GM18907 (cell line): ENCODE measurements at regions not wholly inside any gene's neighbourhood (a gene's known extent, or its start where the extent isn't known, plus 50 kb on each side); places are given as distances from the start of the nearest gene placed in this dataset.
"Not testable (repeated sequence)": the region's sequence is repeated elsewhere in the genome, so short reads cannot be mapped to it uniquely, and the experiment has no call there.

Experiments
- ATAC-seq: cut with Tn5 transposase; IDR thresholded peaks from one replicate; pipeline ENCODE4 v1.9.1; 2021; ENCODE audit warnings: mild to moderate bottlenecking, moderate library complexity; ENCODE audit not compliant: unreplicated experiment

DNA sequence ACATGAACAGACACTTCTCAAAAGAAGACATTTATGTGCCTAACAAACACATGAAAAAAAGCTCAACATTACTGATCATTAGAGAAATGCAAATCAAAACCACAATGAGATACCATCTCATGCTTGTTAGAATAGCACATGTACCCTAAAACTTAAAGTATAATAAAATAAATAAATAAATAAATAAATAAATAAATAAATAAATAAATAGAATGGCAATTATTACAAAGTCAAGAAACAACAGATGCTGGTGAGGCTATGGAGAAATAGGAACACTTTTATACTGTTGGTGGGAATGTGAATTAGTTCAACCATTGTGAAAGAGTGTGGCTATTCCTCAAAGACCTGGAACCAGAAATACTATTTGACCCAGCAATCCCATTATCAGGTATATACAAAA, 970.6 kb downstream of the NR2F1-AS1 start:
- ATAC-seq, result not testable (repeated sequence)

DNA sequence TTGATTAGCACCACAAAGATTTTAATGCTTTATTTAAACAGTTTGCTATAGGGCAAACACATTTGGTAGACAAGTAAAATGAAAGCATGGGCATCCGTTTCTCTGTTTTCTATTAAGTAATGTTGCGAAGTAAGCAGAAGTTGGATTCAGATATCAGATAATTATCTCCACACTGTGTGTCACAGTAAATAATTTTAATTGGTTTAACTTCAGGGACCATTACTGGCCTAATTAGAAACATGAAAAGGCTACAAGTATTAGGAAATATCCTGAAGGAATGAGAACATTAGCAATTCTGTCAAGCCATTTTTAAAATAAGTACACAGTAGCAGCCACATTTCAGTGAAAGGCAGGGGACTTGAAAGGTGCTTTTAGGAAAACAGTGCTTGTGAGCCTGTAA, 975.4 kb downstream of the NR2F1-AS1 start:
- no peak for ATAC-seq

DNA sequence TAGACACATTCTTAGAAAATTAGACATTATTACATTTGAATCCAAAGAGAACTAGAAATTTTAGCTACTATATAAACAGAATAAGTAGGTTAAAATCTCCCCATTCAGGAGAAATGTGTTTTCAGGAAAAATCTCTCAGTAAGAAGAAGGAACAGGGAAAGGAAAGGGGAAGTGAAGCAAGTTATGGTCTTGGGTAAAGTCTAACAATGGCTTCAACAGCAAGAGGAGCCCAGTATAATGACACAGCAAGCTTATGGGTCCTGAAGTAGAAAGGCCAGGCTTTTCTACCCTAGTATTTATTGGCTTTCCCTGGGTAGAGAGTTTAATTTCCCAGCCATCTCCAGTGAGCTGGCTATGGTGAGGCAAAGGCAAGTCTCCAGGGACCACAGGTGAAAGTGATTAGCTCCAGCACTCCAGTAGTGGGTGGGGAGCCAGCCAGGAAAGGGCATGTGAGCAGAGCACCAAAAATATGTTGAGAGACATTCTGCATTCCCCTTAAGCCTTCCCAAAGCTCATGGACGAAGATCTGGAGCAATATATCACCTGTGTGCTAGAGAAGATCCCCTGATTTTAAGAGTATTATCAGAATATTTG, 981.7 kb downstream of the NR2F1-AS1 start:
- no peak for ATAC-seq

DNA sequence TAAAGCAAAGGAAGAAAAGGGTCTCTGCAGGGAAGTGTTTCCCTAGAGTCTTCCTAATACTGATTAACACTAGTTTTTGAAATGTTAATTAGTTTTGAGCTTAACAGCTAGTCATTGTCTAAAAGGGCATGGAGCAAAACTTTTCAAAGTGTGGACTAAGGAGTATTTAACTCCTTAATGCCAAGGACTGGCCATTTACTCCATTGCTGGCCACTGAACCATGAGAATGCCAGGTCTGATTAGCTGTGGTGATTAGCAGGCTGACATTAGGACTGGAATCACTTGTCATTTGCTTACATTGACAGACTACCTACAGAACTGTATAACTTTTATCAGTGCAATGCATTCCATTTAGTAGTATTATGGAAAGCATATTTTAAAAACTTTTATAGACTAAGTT, 987.0 kb downstream of the NR2F1-AS1 start:
- ATAC-seq, result no peak

DNA sequence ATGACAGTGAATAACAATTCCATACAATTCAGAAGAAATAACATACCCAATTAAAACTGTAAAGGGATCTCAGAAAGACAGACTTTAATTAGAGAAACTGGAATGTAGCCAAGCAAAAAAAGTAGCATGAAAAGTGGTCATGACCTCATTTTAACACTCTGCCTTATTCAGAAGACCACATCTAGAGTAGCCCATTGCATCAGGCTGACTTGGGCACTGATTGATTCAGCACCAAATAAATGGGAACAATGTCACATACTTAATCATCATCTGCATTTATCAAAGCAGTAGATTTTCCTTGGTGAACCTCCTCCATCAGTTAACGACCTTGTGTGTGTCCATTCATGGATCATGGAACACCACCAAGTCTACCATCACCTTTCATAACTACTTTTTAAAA, 992.1 kb downstream of the NR2F1-AS1 start:
- no peak for ATAC-seq

DNA sequence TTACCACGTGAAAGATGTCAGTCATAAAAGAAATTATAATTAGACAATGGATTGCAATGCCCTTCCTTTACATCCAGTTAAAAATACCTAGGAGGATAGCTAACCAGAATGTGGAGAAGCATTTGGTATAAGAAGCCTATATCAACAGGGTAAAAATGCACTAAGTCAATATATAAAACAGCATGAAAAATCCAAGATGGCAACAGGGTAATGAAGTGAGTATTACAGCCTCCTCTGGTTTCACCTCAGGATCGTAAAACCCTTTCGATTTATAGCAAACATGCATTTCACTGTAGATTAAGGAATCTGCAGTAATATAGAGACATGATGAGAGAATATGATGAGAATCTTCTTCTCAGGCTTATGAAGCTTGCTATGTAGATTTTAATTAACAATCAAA, 999.3 kb downstream of the NR2F1-AS1 start:
- no peak for ATAC-seq

DNA sequence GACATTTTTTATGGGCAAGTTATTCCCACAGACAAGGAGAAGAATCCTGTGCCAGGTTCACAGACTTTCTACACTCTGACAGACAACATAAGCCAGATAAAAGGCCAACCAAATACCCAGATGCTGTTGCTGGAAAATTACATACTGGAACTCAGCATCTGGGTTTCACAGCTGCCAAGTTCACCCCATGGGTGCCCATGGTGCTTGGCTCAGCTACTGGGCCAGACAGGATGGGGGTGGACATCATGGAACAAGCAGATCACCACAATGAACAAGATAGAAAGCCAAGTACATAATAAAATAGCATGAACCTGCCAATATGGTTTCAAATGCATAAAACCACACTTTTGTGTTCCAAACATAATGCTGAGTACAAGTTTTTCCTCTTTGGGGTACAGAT, 999.8 kb downstream of the NR2F1-AS1 start:
- no peak for ATAC-seq

DNA sequence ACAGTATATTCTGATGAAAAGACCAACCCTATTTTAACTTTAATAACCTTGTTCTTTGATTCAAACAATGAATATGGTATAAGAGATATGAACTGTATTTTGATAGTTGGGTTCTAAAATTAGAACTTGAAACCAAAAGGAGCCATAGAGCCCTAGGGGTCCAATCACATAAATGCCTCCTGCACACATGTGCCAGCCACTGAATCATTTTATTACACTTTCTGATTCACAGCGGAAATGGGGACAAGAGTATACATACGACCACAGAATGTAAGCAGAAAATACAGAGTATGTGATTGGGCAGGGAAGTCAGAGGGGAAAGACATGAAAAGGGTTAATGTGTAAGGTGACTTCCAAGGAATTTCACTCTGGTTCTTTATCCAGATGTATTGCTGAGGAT, 1000.2 kb downstream of the NR2F1-AS1 start:
- no peak for ATAC-seq

DNA sequence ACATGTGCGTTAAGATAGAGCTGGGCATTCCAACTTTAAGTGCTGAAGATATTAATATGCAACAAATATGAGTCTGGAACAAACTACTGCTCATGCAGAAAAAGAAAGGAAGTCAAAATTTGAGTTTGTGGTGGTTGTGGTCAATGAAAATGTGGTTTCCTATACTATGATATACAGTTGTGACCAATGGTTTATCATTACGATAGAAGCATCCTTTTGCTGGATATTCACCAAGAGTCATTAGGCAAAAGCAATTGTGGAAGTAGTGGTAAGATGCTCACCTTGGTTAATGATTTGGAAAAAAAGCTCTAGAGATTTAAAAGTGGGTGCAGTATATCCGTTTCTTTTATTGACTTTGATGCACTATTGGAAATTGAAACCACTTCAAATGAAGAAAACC, 1007.0 kb downstream of the NR2F1-AS1 start:
- peak; percentile 78 for ATAC-seq

DNA sequence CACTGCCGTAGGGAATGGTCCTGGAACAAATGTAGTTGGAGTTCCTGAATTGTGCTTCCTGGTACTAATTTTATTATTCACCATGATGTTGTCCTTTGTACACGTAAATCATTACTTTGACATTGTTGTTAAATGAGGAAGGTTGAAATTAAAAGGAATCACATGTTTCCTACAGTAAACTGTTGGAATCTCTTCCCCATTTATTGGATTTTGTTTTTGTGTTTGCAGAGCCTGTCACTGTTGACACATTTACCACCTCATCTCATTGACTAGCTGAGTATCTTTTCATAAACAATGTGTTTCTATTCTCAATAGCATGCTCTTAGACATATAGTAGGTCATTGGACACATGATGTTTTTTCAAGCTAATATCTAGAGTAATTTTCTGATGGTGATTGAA, 1012.5 kb downstream of the NR2F1-AS1 start:
- no peak for ATAC-seq

DNA sequence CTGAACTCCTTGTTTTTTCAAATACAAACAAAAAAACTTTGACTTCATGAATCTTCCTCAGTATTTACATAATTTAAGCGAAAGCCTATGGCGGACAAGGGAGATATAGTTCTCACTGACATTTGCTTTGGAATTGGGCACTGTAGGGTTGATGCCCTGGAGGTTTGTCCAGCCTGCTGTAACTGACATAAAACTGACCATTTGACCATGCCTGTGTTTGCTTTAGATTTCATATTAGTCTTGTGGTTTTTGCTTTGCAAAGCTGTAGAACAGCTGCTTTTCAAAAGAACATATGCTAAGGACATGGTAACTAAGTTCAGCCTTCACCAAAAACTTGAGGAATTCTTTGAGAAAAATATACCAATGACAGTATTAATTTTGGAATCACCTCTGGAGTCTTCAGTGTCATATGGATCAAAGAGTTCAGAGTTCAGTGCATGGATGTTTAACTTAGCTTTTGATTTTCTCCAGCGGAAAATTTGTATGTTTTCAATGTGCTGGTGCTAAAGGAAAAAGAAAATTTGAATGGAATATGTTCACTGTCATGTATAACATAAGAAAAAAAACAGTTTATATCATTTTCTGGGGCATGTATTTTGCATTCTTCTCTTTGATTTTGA, 1013.1 kb downstream of the NR2F1-AS1 start:
- no peak for ATAC-seq

DNA sequence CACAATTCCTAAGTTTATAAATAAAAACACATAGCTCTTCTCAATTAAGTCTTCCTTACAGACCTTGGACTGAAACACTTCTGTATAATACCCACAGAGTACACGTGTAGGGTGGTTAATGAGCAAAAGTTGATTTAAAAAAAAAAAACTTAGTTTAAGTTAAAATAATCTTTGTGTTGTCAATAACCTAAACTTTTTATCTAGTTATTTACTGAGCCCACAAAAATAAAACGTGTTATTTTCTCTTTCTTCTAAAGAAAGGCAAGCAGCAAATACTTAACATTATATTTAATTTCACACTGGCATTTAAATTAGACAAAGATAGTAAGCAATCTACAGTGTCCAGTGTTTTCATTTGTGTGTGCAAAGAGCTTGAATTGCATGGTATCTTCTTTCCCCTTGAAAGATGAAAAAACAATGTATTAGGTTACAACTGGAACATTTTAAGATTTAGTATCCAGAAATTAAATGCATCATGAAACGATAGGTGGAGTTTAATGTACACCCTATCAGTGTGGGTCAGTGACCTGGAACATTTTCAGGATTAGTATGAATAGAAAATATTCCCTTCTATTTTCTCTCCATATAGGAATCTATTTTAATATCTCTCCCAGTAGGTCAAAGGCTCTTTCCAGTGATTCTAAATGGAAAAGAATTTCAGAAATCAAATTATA, 1014.8 kb downstream of the NR2F1-AS1 start:
- ATAC-seq, result no peak

DNA sequence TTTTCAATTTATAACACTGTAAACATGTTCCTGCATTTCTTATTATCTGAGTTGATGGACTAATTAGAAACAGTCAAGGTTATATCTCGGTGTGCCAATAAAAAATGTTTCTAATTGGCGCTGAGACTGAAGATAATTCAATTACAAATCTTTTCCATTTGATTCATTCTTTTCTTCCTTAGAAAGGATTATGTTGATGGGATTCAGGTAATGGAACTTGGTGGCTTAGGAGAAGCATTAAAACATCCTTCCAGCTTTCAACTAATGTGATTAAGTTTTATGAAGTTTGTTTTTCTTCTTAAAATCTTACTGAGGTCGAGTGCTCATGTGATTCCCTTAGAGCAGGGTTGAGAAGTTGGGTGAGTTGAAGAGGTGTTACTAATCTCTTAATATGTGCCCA, 1015.3 kb downstream of the NR2F1-AS1 start:
- no peak for ATAC-seq

DNA sequence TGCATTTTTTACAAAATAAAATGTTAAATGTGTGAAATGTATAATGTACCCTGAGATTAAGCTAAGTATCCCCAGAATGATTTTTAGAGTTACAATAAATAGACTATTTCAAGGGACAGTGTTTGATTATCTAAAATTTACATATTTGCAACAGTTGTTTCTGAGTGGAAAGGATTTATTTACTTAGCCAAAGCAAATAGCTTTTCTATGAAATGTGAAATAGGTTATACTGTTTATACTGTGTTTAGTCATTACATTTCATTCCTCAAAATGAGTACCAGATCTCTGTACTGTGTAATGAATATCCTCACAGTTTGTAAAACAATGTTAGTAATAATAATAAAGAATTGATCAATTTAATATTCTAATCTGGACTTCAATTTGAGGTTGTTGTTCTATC, 1019.0 kb downstream of the NR2F1-AS1 start:
- ATAC-seq, result no peak

DNA sequence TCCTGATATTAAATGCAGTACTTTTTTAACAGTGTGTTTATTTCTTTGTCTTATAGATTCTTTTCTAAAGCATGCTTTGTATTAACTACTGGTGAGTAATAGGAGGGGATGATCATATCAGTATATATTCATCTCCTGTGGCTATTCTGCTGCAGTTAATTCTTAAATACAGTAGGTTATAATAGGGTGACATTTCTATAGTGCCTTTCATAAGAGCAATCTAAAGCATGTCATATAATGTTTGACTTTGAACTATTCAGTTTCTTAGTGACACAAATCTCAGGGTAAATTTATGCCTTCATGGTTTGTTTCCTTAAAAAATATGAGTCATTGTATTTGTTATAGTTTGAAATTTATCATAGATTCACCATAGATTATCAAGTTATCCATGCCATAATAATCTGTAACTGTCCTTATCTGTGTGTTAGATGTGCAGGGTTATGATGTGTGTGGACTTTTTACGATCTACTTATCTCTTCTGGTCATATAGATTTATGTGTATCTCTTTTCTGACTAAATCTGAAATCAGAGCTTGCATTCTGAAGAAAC, 1019.5 kb downstream of the NR2F1-AS1 start:
- no peak for ATAC-seq

DNA sequence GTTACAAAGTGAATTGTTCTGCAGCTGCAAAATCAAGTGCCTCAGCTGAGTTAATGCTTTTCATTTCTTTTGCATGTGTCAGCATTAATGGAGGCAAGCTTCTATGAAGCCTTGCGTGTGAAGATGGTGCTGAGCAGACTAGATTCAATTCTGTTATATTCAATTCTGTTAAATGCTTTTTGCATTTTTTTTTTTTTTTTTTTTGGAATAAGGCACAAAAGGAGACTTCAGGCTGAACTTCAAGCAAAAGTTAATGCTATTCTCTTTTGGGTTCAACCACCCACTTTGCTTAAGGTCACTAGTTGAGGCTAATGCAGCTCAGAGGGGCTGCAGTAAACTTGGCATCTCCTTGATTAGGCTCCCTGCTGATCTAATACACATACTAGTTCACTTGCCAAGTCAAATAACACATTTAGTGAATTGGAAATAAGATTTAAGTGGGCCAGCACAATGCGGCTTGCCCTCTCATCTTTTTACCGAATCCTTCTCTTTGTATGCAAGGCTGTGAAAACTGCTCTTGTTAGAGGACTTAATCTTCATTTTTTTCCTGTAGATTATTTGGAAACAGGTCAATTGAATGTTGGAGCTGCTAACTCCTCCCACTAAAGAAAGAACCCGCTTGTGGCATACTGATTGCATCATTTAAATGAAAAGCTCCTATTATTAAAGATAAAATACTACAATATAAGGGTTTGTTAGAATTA, 1020.2 kb downstream of the NR2F1-AS1 start:
- ATAC-seq, result no peak

DNA sequence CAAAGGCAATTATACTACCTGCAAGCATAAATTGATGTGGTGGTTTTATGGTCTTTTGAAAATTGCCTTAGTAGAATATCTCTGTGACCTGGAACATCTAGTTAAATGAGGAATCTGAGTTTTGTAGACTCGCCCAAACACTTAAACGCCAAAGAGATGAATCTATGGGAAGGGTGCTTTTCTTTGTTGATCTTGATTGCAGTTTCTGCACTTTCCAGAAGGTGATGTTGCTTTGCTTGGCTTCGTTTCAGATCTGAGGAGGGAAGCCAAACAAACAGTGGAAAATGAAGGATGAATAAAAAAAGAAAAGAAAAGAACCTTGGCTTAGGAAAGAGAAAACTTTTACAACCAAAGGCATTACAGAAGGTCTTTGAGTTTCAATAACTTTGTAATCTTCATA, 1021.2 kb downstream of the NR2F1-AS1 start:
- no peak for ATAC-seq

DNA sequence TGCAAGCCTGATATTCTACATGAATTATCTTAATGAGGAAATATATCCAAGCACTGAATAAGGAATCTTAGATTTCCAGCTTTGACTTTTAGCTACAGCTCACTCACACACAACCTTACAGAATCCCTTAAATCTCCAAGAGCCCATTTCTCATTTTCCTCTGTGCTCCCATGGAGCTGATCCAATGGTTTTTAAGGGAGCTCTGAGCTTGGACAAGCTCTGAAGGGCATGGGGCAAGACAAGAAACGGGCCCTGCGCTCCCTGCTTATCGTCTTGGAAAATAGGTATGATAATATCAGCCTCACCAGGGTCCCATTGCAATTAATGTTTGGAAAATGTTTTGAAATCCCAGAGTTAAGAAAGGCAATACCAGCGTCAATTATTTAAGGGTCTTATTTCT, 1021.7 kb downstream of the NR2F1-AS1 start:
- no peak for ATAC-seq

DNA sequence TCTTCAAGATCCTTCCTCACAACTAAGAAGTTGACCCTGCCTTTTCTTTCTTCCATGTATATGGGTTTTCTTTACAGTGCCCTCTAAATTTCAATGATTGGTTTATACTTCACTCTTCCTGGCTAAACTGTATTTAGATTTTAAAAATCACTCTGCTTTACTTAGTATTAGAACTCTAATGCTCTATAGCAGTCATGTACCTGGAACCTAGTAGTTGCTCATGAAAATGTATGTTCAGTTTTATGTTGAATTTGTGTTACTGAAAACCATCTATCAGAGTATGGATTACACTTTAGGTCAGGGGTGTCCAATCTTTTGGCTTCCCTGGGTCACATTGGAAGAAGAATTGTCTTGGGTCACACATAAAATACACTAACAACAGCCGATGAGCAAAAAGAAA, 1024.3 kb downstream of the NR2F1-AS1 start:
- ATAC-seq, result no peak

DNA sequence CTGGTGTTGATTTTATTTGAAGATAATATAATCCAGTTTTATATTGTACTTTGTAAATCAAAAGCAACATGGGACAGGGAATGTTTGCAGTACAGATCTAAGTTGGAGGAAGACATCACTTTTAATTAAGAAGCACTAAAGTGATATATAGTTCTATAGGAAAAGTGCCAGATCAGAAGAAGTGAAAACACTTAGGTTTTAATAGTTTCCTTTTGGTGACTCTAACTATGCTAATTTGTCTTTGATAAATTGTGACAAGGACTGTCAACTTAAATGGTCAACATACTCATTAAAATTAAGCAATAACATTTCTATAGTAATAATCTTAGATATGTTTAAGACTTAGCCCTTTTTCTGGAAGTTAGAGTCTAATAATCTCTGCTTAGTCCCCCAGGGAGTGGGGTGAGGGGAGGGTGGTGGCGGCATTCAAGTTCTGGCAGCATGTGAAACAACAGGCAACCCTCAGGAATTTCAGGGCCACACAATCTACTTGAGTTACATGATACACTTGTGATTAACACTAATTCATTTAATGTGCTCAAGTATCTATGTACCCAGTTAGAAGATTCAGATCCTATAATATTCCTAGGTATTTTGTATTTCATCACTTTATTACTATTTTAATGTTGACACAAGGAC, 1026.5 kb downstream of the NR2F1-AS1 start:
- no peak for ATAC-seq

DNA sequence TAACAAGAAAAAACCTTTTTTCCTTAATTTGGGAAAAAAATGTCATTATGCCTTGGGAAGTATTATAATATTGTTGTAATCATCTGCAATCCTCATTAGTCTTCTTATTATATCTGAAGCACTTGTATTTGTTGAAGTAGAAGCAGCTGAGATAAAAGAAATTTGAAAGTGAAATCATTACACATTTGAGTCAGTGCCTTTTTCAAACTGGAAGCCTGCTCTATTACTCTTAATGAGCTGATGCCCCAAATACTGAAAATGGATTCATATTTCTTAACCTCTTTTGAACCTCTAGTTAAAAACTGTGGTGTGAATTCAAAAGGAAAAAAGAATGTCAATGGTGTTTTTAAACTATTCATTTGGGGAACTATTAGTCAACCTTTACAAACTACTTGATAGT, 1027.7 kb downstream of the NR2F1-AS1 start:
- ATAC-seq, result no peak
